Astrocyte (in vitro differentiated cells and primary cell): ENCODE measurements at regions not wholly inside any gene's neighbourhood (a gene's known extent, or its start where the extent isn't known, plus 50 kb on each side); places are given as distances from the start of the nearest gene placed in this dataset.
A peak's percentile ranks its signal among the peaks of the same experiment; 100 is the strongest.

ENCODE experiments used
- DNase-seq: peaks from one replicate; pipeline ENCODE4 v3.0.0-alpha.2; 2010; ENCODE audit warnings: low read depth
- FAIRE-seq: peaks from 2 replicates; lab custom pipeline; 2011; peaks lifted over from hg19 to GRCh38; lab: Jason Lieb, UNC
- H2AFZ ChIP-seq: 2 replicates; pipeline ENCODE4 v1.6.0; 2012; ENCODE audit warnings: low read depth, low read length, inconsistent platforms
- H3K27ac ChIP-seq: 2 replicates; pipeline ENCODE4 v1.5.1; 2011; ENCODE audit warnings: low read depth, low read length, inconsistent platforms
- H3K27me3 ChIP-seq: 2 replicates; pipeline ENCODE4 v1.6.0; 2011; ENCODE audit warnings: low read length, inconsistent platforms; ENCODE audit not compliant: insufficient read depth
- H3K36me3 ChIP-seq: 2 replicates; pipeline ENCODE4 v1.5.1; 2011; ENCODE audit warnings: low read length, inconsistent platforms; ENCODE audit not compliant: insufficient read depth
- H3K4me1 ChIP-seq: 2 replicates; pipeline ENCODE4 v1.5.1; 2011; ENCODE audit warnings: low read length, inconsistent platforms; ENCODE audit not compliant: insufficient read depth
- H3K4me2 ChIP-seq: 2 replicates; pipeline ENCODE4 v1.6.0; 2012; ENCODE audit warnings: low read length, inconsistent platforms
- H3K4me3 ChIP-seq: 2 replicates; pipeline ENCODE4 v1.5.1; 2011; ENCODE audit warnings: low read depth, mild to moderate bottlenecking, low read length, inconsistent platforms; ENCODE audit not compliant: insufficient read depth
- H3K79me2 ChIP-seq: 2 replicates; pipeline ENCODE4 v1.6.0; 2012; ENCODE audit warnings: mild to moderate bottlenecking, low read length, inconsistent platforms; ENCODE audit not compliant: insufficient read depth
- H3K9ac ChIP-seq: 2 replicates; pipeline ENCODE4 v1.6.0; 2012; ENCODE audit warnings: mild to moderate bottlenecking, low read length, inconsistent platforms
- H3K9me3 ChIP-seq: 2 replicates; pipeline ENCODE4 v1.5.1; 2012; ENCODE audit warnings: low read depth, mild to moderate bottlenecking, low read length, inconsistent platforms; ENCODE audit not compliant: insufficient read depth
- H4K20me1 ChIP-seq: 2 replicates; pipeline ENCODE4 v1.6.0; 2012; ENCODE audit warnings: low read length, inconsistent platforms; ENCODE audit not compliant: insufficient read depth
- H3K27ac Mint-ChIP-seq: one replicate; pipeline ENCODE4 v1.8.0; 2021; ENCODE audit warnings: mild to moderate bottlenecking, mixed read lengths; ENCODE audit not compliant: unreplicated experiment
- H3K27me3 Mint-ChIP-seq: one replicate; pipeline ENCODE4 v1.8.0; 2021; ENCODE audit warnings: low read depth, mixed read lengths; ENCODE audit not compliant: unreplicated experiment
- H3K36me3 Mint-ChIP-seq: one replicate; pipeline ENCODE4 v1.8.0; 2021; ENCODE audit warnings: low read depth, mixed read lengths; ENCODE audit not compliant: unreplicated experiment
- H3K4me1 Mint-ChIP-seq: one replicate; pipeline ENCODE4 v1.8.0; 2021; ENCODE audit warnings: low read depth, mixed read lengths; ENCODE audit not compliant: unreplicated experiment
- H3K4me3 Mint-ChIP-seq: one replicate; pipeline ENCODE4 v1.8.0; 2021; ENCODE audit warnings: mild to moderate bottlenecking, moderate library complexity, mixed read lengths; ENCODE audit not compliant: unreplicated experiment
- H3K9me3 Mint-ChIP-seq: one replicate; pipeline ENCODE4 v1.8.0; 2021; ENCODE audit warnings: mild to moderate bottlenecking, mixed read lengths; ENCODE audit not compliant: unreplicated experiment
- CTCF ChIP-seq: IDR thresholded peaks from 2 replicates; pipeline ENCODE4 v1.5.1; 2011; ENCODE audit warnings: low read depth, mild to moderate bottlenecking, inconsistent platforms, low read length, moderate library complexity; ENCODE audit not compliant: insufficient read depth
- EZH2 ChIP-seq: IDR thresholded peaks from 2 replicates; pipeline ENCODE4 v1.6.1; 2012; ENCODE audit warnings: mild to moderate bottlenecking, low read length, inconsistent platforms; ENCODE audit not compliant: insufficient read depth

GRCh38 chr2:60215386-60215901 lies 338.0 kb downstream of the BCL11A start:
- no peak overlapping the region for H2AFZ ChIP-seq
- Mint-ChIP-seq H3K4me3 (no peak overlapping the region), H3K27me3 (peaks cover 3% of the 10 kb centered on the region), H3K4me1 (no peaks in the 10 kb centered on the region), H3K27ac (no peak overlapping the region), H3K9me3 (no peaks in the 10 kb centered on the region), H3K36me3 (no peaks in the 10 kb centered on the region)
- no peaks in the 10 kb centered on the region for H3K36me3 ChIP-seq
- H3K9me3 ChIP-seq: no peaks in the 10 kb centered on the region
- TF ChIP-seq EZH2 (no peak), CTCF (no peak)
- H3K79me2 ChIP-seq: no peaks in the 10 kb centered on the region
- H3K4me1 ChIP-seq: no peaks in the 10 kb centered on the region
- DNase-seq (no peak), FAIRE-seq (no peak)
- no peak overlapping the region for H3K4me3 ChIP-seq
- peak overlapping the region; percentile 11 for H3K4me2 ChIP-seq
- H3K27ac ChIP-seq: no peak overlapping the region
- H4K20me1 ChIP-seq: no peaks in the 10 kb centered on the region
- H3K9ac ChIP-seq: no peak overlapping the region
- H3K27me3 ChIP-seq: no peaks in the 10 kb centered on the region

- no peak overlapping the region for H3K4me3 ChIP-seq
- FAIRE-seq (no peak), DNase-seq (no peak)
- H3K9me3 ChIP-seq: no peaks in the 10 kb centered on the region
- H3K79me2 ChIP-seq: no peaks in the 10 kb centered on the region
- TF ChIP-seq EZH2 (no peak), CTCF (no peak)
- H3K36me3 ChIP-seq: no peaks in the 10 kb centered on the region
- H3K36me3 Mint-ChIP-seq: no peaks in the 10 kb centered on the region
- H3K27me3 Mint-ChIP-seq: peaks cover 3% of the 10 kb centered on the region
- no peaks in the 10 kb centered on the region for H3K4me1 Mint-ChIP-seq
- no peak overlapping the region for H3K9ac ChIP-seq
- no peaks in the 10 kb centered on the region for H3K27me3 ChIP-seq
- no peak overlapping the region for H2AFZ ChIP-seq
- no peaks in the 10 kb centered on the region for H3K4me1 ChIP-seq
- H3K4me3 Mint-ChIP-seq: no peak overlapping the region
- no peak overlapping the region for H3K4me2 ChIP-seq
- H4K20me1 ChIP-seq: no peaks in the 10 kb centered on the region
- H3K27ac ChIP-seq: no peak overlapping the region
- no peak overlapping the region for H3K27ac Mint-ChIP-seq
- no peaks in the 10 kb centered on the region for H3K9me3 Mint-ChIP-seq
Observed at GRCh38 chr2:60214626-60214875, 338.9 kb downstream of the BCL11A start.

- TF ChIP-seq CTCF (no peak), EZH2 (no peak)
Observed at GRCh38 chr2:60213865-60214625, 339.4 kb downstream of the BCL11A start.

More at GRCh38 chr2:60213865-60214625, 339.4 kb downstream of the BCL11A start:
- H3K79me2 ChIP-seq: no peaks in the 10 kb centered on the region
- Mint-ChIP-seq H3K4me1 (no peaks in the 10 kb centered on the region), H3K27me3 (peaks cover 3% of the 10 kb centered on the region), H3K4me3 (no peak overlapping the region), H3K9me3 (no peaks in the 10 kb centered on the region), H3K27ac (no peak overlapping the region), H3K36me3 (no peaks in the 10 kb centered on the region)
- no peaks in the 10 kb centered on the region for H3K27me3 ChIP-seq
- no peak overlapping the region for H3K9ac ChIP-seq
- no peak overlapping the region for H3K4me2 ChIP-seq
- H3K36me3 ChIP-seq: no peaks in the 10 kb centered on the region
- H2AFZ ChIP-seq: no peak overlapping the region
- H3K4me1 ChIP-seq: no peaks in the 10 kb centered on the region
- H4K20me1 ChIP-seq: no peaks in the 10 kb centered on the region
- DNase-seq: no peak
- no peak overlapping the region for H3K27ac ChIP-seq
- no peaks in the 10 kb centered on the region for H3K9me3 ChIP-seq
- FAIRE-seq: no peak
- no peak overlapping the region for H3K4me3 ChIP-seq
